ENCODE measurements at regions not wholly inside any gene's neighbourhood (a gene's known extent, or its start where the extent isn't known, plus 50 kb on each side); places are given as distances from the start of the nearest gene placed in this dataset.

DNA sequence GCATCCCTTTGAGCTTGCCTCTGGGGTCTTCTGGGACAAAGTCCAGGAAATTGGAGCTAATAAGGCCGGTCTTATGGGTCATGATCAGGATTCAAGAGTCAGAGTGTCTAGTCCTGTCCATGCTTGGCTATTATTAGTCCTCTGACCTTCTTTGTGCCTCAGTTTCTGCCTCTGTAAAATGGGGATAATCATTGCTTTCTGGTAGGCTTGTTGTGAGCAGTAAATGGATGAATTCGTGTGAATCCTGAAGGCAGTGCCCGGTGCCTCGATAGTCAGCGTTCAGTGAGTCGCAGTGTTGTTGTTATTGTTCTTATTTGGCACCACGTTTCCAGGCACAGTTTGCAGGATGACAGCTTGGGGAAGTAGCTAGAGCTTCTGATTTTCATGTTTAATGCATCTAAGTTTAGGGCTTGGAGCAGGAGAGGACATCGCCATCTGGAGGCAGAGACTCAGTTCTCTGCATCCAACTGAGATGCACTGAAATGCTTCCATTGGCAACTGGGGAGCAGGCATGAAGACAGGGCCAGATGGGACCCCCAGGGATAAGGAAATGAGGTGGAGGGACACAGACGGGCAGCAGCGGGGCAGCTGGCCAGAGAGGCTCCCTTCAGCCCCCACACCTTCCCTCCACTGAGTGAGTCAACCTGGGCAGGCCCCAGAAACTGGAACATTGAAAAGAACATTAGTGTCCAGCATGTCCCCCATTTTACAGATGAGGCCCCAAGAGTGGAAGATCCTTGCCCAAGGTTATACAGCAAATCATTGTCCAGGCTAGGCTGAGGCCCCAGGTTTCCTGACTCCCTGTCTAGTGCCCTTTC is 160.3 kb downstream of the PTPRU start:
- H3K27ac Mint-ChIP-seq, result no peak overlapping the region
- no peak for DNase-seq
- H3K27me3 Mint-ChIP-seq (ENCODE audit: low read depth in 3 of 3), result peaks cover 0 to 3% (median 2%) of the 10 kb centered on the region in 3 donors
- peaks cover 0 to 8% (median 3%) of the 10 kb centered on the region in 6 donors for H3K9me3 Mint-ChIP-seq
- no peaks in the 10 kb centered on the region for H3K36me3 Mint-ChIP-seq
- H3K4me1 Mint-ChIP-seq, result no peaks in the 10 kb centered on the region
- H3K4me3 Mint-ChIP-seq, result no peak overlapping the region

DNA sequence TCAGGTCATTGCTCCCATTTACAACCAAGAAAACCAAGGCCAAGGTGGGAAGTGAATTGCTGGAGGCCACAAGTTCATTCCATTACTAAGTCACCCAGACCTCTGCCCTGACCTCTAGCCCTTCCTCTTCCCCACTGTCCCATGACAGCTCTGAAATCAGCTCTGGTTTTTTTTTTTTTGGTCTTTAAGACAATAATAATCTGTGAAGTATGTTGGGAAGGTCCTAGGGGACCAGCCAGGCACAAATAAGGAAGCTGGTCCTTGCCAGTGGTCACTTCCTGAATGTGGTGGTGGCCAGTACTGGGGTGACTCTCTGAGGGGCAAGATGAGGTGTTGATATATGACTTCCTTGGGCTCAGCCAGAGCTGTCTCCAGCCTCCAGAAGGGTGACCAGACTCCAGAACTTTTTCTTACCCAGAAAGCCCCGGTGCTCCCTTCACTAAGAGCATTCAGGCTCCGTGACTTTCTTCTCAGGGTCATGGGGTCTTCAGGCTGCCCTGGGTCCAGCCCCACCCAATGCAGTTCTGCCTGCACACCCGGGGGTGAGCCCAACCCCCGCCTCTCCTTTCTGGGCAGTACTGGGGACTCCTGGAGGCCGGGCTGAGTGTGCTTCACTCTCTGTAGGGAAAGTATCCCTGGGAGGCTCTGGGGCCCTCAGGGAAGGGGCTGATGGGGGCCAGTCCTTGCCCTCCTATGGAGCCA is 159.6 kb downstream of the PTPRU start:
- peaks cover 0 to 8% (median 3%) of the 10 kb centered on the region in 6 donors for H3K9me3 Mint-ChIP-seq
- no peaks in the 10 kb centered on the region for H3K4me1 Mint-ChIP-seq
- no peak for DNase-seq
- H3K4me3 Mint-ChIP-seq, result no peak overlapping the region
- H3K27ac Mint-ChIP-seq, result no peak overlapping the region
- peaks cover 0 to 3% (median 2%) of the 10 kb centered on the region in 3 donors for H3K27me3 Mint-ChIP-seq (ENCODE audit: low read depth in 3 of 3)
- H3K36me3 Mint-ChIP-seq, result no peaks in the 10 kb centered on the region

DNA sequence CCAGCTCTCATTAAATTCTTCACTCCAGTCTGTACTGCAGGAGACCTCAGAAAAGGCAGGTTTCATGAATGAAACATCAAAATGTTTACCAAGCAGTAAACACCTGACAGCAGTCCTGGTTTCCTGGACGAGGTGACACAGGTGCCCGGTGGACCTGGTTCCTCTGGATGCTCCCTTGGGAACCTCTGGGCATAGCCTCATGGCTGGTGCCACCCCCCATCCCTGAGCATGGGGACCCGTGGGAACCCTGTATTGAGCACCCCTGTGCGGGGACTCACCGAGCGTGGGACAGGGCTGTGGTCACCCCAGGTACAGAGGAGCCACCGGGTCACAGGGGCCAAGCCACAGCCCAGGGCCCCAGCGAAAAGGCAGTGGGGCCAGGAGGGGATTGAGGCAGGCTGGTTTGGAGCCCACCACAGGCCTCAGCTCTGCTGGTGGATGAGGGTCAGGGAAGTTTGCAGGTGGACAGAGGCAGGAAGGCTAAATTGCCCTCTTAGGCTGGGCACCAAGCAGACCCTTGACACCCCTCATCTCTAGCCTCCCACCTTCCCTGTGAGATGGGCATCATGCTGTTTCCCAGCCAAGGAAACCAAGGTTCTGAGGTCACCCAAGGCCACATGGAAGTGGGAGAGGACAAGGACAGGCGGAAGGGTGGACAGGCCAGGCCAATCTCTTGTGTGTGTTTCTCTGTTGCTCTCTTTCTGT is 158.4 kb downstream of the PTPRU start:
- no peak overlapping the region for H3K27ac Mint-ChIP-seq
- H3K4me1 Mint-ChIP-seq, result no peaks in the 10 kb centered on the region
- no peaks in the 10 kb centered on the region for H3K36me3 Mint-ChIP-seq
- H3K9me3 Mint-ChIP-seq, result peaks cover 0 to 6% (median 1%) of the 10 kb centered on the region in 6 donors
- DNase-seq, result no peak
- peaks cover 0 to 3% (median 2%) of the 10 kb centered on the region in 3 donors for H3K27me3 Mint-ChIP-seq (ENCODE audit: low read depth in 3 of 3)
- no peak overlapping the region for H3K4me3 Mint-ChIP-seq

DNA sequence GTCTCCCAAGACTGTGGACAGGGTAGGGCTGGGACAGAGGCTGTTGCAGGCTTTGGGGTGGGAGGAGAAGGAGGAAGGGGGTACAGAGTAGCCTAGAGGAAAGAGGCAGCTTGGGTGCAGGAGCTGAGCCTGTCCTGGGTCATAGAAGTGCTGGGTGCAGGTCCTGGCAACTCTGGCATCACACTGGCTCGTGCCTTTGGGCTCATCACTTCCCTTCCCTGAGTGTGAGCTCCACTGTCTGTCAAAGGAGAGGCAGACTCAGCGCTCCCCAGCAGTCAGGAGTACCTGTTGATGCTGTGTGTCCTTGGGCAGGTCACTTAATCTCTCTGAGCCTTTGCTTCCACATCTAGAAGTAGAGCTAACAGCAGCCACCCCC is 157.1 kb downstream of the PTPRU start:
- H3K9me3 Mint-ChIP-seq, result no peaks in the 10 kb centered on the region
- H3K4me3 Mint-ChIP-seq, result no peak overlapping the region
- H3K27ac Mint-ChIP-seq, result no peak overlapping the region
- DNase-seq, result no peak
- H3K27me3 Mint-ChIP-seq (ENCODE audit: low read depth in 3 of 3), result peaks cover 0 to 2% (median 1%) of the 10 kb centered on the region in 3 donors
- no peaks in the 10 kb centered on the region for H3K36me3 Mint-ChIP-seq
- H3K4me1 Mint-ChIP-seq, result no peaks in the 10 kb centered on the region

DNA sequence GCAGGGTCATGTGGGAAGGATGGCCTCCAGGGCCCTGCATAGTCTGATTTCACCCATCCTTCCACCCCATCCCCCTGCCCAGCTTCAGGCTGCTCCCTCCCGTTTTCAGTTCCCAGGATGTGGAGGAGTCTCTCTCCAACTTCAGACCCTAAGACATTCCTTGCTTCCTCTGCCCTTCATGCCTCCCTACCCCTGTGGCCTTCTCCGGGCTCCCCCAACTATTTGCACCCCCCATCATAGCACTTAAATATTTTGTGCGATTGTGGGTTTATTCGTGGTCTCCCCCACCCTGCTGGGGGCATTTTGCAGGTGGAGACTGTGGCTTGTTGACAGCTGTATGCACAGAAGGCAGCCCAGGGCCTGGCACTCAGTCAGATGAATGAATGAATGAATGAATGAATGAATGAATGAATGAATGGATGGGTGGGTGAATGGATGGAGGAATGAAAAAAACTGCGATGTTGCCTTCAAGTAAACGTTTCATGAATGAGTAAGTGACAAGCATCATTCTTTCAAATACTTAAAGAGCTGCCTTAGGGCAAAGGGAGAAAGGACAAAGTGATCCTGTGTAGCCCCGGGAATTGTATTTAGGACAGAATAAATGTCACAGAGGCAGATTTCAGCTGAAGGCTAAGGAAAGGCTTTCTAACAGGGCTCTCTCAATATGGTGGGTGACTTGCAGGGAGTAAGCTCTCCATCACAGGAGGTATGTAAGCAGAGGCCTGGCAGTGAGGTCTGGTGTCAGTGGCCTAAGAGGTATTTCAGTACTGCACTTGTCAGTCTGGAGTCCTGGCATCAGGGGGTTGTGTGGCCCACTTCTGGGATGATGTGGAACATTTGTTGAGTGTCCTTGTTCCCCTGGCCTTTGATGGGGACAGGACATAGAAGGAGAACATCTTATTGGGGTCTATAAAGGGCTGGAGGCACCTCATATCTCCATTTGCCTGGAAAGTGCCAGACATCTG is 156.4 kb downstream of the PTPRU start:
- Mint-ChIP-seq H3K4me3 (no peak overlapping the region), H3K27me3 (ENCODE audit: low read depth in 3 of 3) (peaks cover 0 to 2% (median 1%) of the 10 kb centered on the region in 3 donors), H3K9me3 (no peaks in the 10 kb centered on the region), H3K4me1 (no peaks in the 10 kb centered on the region), H3K27ac (no peak overlapping the region), H3K36me3 (no peaks in the 10 kb centered on the region)
- no peak for DNase-seq

DNA sequence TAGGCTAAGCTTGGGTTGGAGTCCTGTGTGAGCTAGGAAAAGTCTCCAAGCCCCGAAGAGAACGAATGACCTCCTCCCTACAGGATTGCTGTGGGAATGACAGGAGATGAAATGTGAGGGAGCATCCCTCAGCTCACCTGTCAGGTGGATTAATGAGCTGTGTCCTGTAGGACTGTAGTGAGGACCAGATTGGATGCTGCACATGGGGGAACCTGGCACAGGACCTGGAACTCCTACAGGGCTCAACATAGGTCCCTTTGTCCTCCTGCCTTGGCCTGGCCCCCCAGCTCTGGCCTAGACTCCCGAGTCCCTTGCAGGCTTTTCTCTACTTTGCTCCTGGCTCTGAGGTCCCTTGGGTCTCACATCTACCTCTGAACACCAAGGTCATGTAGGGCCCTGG is 155.7 kb downstream of the PTPRU start:
- Mint-ChIP-seq H3K4me1 (no peaks in the 10 kb centered on the region), H3K36me3 (no peaks in the 10 kb centered on the region), H3K4me3 (no peak overlapping the region), H3K27me3 (ENCODE audit: low read depth in 3 of 3) (peaks cover 0 to 2% (median 1%) of the 10 kb centered on the region in 3 donors), H3K9me3 (no peaks in the 10 kb centered on the region), H3K27ac (no peak overlapping the region)
- DNase-seq, result no peak

DNA sequence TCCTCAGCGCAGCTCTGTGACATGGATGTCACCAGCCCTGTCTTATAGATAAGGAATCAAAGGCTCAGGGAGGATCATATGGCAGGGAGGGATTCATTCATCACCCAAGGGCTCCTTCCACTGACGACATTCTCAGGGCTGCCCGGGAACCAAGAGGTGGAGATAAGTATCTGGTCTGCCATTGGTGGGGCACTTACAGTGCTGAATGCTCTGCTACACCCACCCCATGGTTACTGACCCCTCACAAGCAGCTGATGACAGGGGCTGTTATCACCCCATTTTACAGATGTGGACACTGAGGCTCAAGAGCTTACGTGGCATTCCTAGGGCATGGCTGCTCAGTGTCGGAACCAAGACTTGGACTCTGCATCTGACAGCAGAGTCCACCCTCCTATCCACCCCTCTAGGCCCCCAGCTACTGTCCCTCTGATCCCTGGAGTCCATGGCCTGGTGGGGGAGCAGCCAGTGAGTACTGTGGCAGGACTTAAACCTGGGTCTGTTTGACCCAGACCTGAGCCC is 155.1 kb downstream of the PTPRU start:
- Mint-ChIP-seq H3K36me3 (no peaks in the 10 kb centered on the region), H3K4me3 (no peak overlapping the region), H3K4me1 (no peaks in the 10 kb centered on the region), H3K27me3 (ENCODE audit: low read depth in 3 of 3) (peaks cover 0 to 1% (median 0%) of the 10 kb centered on the region in 3 donors), H3K9me3 (no peaks in the 10 kb centered on the region), H3K27ac (no peak overlapping the region)
- no peak for DNase-seq

DNA sequence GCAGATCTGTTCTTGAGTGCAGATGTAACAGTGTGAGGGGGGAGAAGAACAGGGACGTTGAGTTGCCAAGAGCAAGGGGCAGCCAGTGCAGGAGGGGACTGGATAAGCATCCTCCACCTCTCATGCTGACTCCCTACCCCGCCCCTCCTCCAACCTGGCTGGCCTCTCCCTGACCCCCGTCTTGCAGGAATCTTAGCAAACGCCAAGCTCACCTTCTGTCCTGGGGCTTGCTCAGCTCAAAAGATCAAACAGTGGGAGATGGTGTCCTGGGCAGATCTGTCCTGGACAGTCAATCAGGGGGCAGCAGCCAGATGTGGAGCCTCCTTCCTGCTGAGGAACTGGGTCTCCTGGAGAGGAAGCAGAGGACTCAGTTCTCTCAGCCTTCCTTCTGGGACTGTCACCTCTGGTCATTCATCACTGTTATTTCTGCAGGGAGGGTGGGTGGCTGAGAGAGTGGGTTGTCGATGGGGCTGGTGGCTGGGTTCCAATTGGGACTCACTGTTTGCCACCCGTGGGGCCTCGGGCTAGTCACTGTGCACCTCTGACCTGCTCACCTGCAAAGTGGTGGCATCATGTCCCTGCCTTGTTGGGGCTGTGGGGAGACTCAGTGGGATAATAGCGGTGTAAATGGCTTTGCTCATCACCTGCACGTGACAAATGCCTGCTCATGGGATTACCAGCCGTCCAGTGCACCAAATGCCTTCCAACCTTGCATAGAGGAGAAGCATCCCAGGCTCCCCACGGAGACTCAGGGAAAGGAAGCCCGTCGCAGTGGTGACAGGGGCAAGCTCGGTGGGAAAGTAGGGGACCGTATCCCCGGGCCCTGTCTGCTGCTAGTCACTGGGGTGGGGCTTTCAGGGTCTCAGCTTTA is 154.4 kb downstream of the PTPRU start:
- no peak for DNase-seq
- peaks cover 0 to 6% (median 0%) of the 10 kb centered on the region in 3 donors for H3K27me3 Mint-ChIP-seq (ENCODE audit: low read depth in 3 of 3)
- H3K9me3 Mint-ChIP-seq, result no peaks in the 10 kb centered on the region
- no peaks in the 10 kb centered on the region for H3K4me1 Mint-ChIP-seq
- no peak overlapping the region for H3K4me3 Mint-ChIP-seq
- H3K27ac Mint-ChIP-seq, result no peak overlapping the region
- no peaks in the 10 kb centered on the region for H3K36me3 Mint-ChIP-seq

DNA sequence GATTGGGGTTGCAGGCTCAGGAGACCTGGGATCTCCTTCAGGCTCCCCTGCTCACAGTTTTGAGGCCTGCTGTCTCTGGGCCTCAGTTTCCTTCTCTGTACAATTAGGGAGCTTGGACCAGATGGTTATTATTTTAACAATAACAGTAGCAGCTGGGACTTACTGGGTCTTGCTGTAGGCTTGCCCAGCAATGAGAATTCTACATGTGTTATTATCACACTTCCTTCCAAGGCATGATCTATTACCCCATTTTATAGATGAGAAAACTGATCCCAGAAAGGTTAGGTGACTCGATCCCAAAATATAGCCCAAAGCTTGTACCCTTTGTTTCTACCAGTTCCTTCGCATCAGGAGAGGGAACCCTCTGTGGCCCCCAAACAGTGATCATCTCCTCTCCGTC is 153.8 kb downstream of the PTPRU start:
- Mint-ChIP-seq H3K36me3 (no peaks in the 10 kb centered on the region), H3K9me3 (no peaks in the 10 kb centered on the region), H3K27ac (no peak overlapping the region), H3K4me1 (no peaks in the 10 kb centered on the region), H3K4me3 (no peak overlapping the region), H3K27me3 (ENCODE audit: low read depth in 3 of 3) (peaks cover 0 to 8% (median 2%) of the 10 kb centered on the region in 3 donors)
- DNase-seq, result no peak

DNA sequence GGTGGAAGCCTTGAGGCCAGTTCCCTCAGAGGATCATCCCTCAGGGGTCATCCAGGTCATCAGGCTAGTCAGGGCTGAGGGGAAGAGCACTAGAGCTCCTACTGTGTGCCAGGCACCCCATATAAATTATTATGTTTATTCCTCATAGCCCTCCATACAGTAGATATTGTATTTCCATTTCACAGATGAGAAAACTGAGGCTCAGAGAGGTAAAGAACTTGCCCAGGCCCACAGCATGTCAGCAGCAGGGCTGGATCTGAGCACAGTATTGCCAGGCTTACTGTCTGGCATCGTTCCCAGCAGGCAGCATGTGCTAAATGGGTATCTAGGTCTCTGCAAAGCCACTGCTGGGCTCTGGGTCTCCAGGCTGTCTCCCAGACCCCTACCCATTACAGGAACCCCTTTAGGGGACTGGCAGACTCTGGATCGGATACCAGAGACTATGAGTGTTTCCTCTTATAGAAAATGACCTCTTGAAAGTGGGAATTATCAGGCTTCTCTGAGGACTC is 153.3 kb downstream of the PTPRU start:
- H3K4me1 Mint-ChIP-seq, result no peaks in the 10 kb centered on the region
- H3K27me3 Mint-ChIP-seq (ENCODE audit: low read depth in 3 of 3), result peaks cover 0 to 11% (median 7%) of the 10 kb centered on the region in 3 donors
- no peak for DNase-seq
- no peak overlapping the region for H3K27ac Mint-ChIP-seq
- H3K9me3 Mint-ChIP-seq, result no peaks in the 10 kb centered on the region
- H3K36me3 Mint-ChIP-seq, result no peaks in the 10 kb centered on the region
- no peak overlapping the region for H3K4me3 Mint-ChIP-seq

DNA sequence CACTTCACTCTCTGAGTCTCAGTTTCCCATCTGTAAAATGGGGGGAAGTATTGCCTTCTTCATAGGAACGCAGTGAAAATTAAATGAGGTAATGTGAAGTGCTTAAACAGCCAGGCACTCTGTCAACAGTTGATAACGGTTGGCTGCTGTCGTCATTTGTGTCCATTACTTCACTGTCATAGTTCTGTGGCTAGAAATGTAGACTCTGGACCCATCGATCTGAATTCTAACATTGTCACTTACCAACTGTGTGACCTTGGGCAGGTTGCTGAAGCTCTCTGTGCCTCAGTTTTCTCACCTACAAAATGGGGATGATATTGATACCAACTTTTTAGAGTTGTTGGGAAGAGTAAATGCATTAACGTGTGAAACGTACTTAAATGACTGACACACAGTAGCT is 152.6 kb downstream of the PTPRU start:
- no peak overlapping the region for H3K27ac Mint-ChIP-seq
- H3K36me3 Mint-ChIP-seq, result no peaks in the 10 kb centered on the region
- H3K4me1 Mint-ChIP-seq, result no peaks in the 10 kb centered on the region
- peaks cover 1 to 13% (median 12%) of the 10 kb centered on the region in 3 donors for H3K27me3 Mint-ChIP-seq (ENCODE audit: low read depth in 3 of 3)
- H3K9me3 Mint-ChIP-seq, result no peaks in the 10 kb centered on the region
- H3K4me3 Mint-ChIP-seq, result no peak overlapping the region
- no peak for DNase-seq

DNA sequence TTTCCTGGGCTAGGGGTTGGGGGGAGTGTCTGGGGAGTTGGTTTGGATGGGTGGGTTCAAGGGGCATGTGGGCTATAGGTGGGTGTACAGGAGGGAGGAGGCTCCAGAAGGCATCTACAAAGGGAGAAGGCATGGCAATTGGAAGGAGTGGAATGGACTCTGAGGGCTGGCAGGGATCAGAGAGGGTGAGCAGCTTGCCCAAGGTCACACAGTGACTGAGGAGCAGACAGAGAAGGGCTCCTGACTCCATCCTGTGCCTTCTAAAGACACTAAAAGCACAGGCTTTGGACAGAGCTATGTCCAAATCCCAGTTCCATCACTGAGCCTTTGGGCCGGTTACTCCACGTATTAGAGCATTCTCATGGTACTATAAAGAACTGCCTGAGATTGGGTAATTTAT is 151.8 kb downstream of the PTPRU start:
- Mint-ChIP-seq H3K4me3 (no peak overlapping the region), H3K27me3 (ENCODE audit: low read depth in 3 of 3) (peaks cover 5 to 15% (median 12%) of the 10 kb centered on the region in 3 donors), H3K27ac (no peak overlapping the region), H3K4me1 (no peaks in the 10 kb centered on the region), H3K9me3 (no peaks in the 10 kb centered on the region), H3K36me3 (no peaks in the 10 kb centered on the region)
- DNase-seq, result no peak

Data from immature natural killer cell (primary cell).